Effector CD4-positive, alpha-beta T cell (primary cell): ENCODE measurements at regions not wholly inside any gene's neighbourhood (a gene's known extent, or its start where the extent isn't known, plus 50 kb on each side); places are given as distances from the start of the nearest gene placed in this dataset.

Experiments
- DNase-seq: peaks from one replicate; pipeline ENCODE4 v3.0.0-alpha.2; 2020

DNA sequence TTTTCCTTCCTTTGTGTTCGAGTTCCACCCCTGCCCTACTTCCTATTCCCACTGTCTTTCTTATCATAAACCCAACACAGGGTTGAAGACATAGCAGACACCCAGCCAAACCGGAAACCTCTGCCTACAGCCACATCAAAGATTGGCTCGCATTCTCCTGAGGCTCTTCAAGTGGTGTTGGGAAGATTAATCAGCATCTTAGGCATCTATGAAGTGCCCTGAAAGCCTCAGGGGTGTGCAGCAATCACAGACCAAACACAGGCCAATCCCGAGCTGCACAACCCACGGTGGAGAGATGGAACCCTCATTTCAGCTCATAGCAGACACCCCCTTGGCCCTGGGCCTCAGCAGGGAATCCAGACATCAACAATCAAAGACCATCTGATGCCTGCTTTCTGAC lies 255.9 kb downstream of the XXYLT1 start:
- DNase-seq = no peak

DNA sequence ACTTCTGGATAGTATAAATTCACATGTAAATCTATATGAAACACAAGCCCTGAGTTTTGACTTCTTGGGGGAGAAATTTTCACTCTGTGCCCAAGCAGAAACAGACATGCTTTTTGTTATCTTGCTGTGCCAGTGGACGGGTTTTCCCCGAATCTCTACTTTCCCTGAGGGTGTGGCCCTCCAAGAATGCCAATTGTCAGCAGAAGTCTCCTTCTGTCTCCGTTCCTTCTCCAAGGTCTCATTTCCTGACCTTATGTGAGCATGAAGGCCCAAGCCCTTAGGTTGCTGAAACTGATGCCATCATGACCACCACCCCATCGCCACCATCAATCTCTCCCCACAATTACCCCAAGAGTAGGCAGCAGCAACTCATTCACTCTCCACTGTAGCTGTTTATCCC lies 253.8 kb downstream of the XXYLT1 start:
- no peak for DNase-seq
